Neural cell (in vitro differentiated cells): ENCODE measurements at regions not wholly inside any gene's neighbourhood (a gene's known extent, or its start where the extent isn't known, plus 50 kb on each side); places are given as distances from the start of the nearest gene placed in this dataset.

ENCODE experiments used
- H2AFZ ChIP-seq: fragments of 200-600, 300-800 bp; sonication (generic), shearing (Covaris generic); 2 replicates; pipeline ENCODE4 v1.6.0; 2014; ENCODE audit warnings: low read depth, mild to moderate bottlenecking, antibody characterized with exemption, low read length, moderate library complexity
- H3F3A ChIP-seq: fragments of 200-600 bp; shearing (Covaris generic); 2 replicates; pipeline ENCODE4 v1.6.1; 2016; ENCODE audit warnings: mild to moderate bottlenecking, moderate library complexity, mixed read lengths, antibody characterized with exemption, low read length; ENCODE audit not compliant: insufficient read depth, poor library complexity, severe bottlenecking
- H3K27ac ChIP-seq: fragments of 200-600, 300-800 bp; sonication (generic), shearing (Covaris generic); 2 replicates; pipeline ENCODE4 v1.5.1; 2014; ENCODE audit warnings: mild to moderate bottlenecking, low read length, moderate library complexity
- H3K27me3 ChIP-seq: fragments of 300-800, 200-600 bp; sonication (generic), shearing (Covaris generic); 2 replicates; pipeline ENCODE4 v1.6.0; 2014; ENCODE audit warnings: mild to moderate bottlenecking, low read depth, low read length, moderate library complexity; ENCODE audit not compliant: insufficient read depth
- H3K36me3 ChIP-seq: fragments of 300-800, 200-600 bp; sonication (generic), shearing (Covaris generic); 2 replicates; pipeline ENCODE4 v1.5.1; 2014; ENCODE audit warnings: mild to moderate bottlenecking, antibody characterized with exemption, low read length, moderate library complexity; ENCODE audit not compliant: insufficient read depth
- H3K4me2 ChIP-seq: fragments of 300-800, 200-600 bp; sonication (generic), shearing (Covaris generic); 2 replicates; pipeline ENCODE4 v1.6.0; 2014; ENCODE audit warnings: mild to moderate bottlenecking, low read length
- H3K4me3 ChIP-seq: fragments of 300-800, 200-600 bp; sonication (generic), shearing (Covaris generic); 2 replicates; pipeline ENCODE4 v1.5.1; 2014; ENCODE audit warnings: mild to moderate bottlenecking, low read length, moderate library complexity
- H3K79me2 ChIP-seq: fragments of 200-600 bp; shearing (Covaris generic); replicated peaks from 2 replicates; pipeline ENCODE4 v1.6.0; 2014; ENCODE audit warnings: mild to moderate bottlenecking, low read length, moderate library complexity; ENCODE audit not compliant: insufficient read depth
- H3K9ac ChIP-seq: fragments of 300-800, 200-600 bp; sonication (generic), shearing (Covaris generic); 2 replicates; pipeline ENCODE4 v1.6.1; 2016; ENCODE audit warnings: mild to moderate bottlenecking, low read length, mixed read lengths
- H3K9me2 ChIP-seq: fragments of 200-600 bp; shearing (Covaris generic); 2 replicates; pipeline ENCODE4 v1.6.1; 2016; ENCODE audit warnings: mild to moderate bottlenecking, low read length, mixed read lengths; ENCODE audit not compliant: insufficient read depth
- H3K9me3 ChIP-seq: fragments of 200-600, 300-800 bp; sonication (generic), shearing (Covaris generic); 2 replicates; pipeline ENCODE4 v1.6.1; 2016; ENCODE audit warnings: mild to moderate bottlenecking, mixed run types, low read length, moderate library complexity, mixed read lengths
- H4K20me1 ChIP-seq: fragments of 200-600 bp; shearing (Covaris generic); 2 replicates; pipeline ENCODE4 v1.6.1; 2016; ENCODE audit warnings: mild to moderate bottlenecking, mixed run types; ENCODE audit not compliant: insufficient read depth
- EP300 ChIP-seq: fragments of 450-650 bp; conservative IDR thresholded peaks from 2 replicates; pipeline ENCODE4 v1.6.1; 2014; ENCODE audit warnings: antibody characterized with exemption, mild to moderate bottlenecking, moderate library complexity; ENCODE audit not compliant: poor library complexity, severe bottlenecking
- EZH2 ChIP-seq: fragments of 200-600, 300-800 bp; shearing (Covaris generic), sonication (generic); IDR thresholded peaks from 2 replicates; pipeline ENCODE4 v1.6.1; 2014; ENCODE audit warnings: antibody characterized with exemption, low read length, borderline replicate concordance, mild to moderate bottlenecking; ENCODE audit not compliant: insufficient read depth, poor library complexity, severe bottlenecking
- MXI1 ChIP-seq: fragments of 450-650 bp; conservative IDR thresholded peaks from 2 replicates; pipeline ENCODE4 v1.6.1; 2014; ENCODE audit warnings: antibody characterized with exemption, mild to moderate bottlenecking; ENCODE audit not compliant: poor library complexity, severe bottlenecking
- POLR2AphosphoS5 ChIP-seq: IDR thresholded peaks from 2 replicates; pipeline ENCODE4 v1.6.1; 2012
- RAD21 ChIP-seq: fragments of 450-650 bp; conservative IDR thresholded peaks from 2 replicates; pipeline ENCODE4 v1.6.1; 2014; ENCODE audit warnings: antibody characterized with exemption, mild to moderate bottlenecking, moderate library complexity
- SMC3 ChIP-seq: fragments of 450-650 bp; conservative IDR thresholded peaks from 2 replicates; pipeline ENCODE4 v1.6.1; 2014; ENCODE audit warnings: antibody characterized with exemption, mild to moderate bottlenecking, moderate library complexity; ENCODE audit not compliant: poor library complexity
- TAF1 ChIP-seq: IDR thresholded peaks from 2 replicates; pipeline ENCODE4 v1.6.1; 2012; ENCODE audit warnings: low read depth
- TF ChIP-seq, protein P1 (sequence below): fragments of 450-650 bp; IDR thresholded peaks from 2 replicates; pipeline ENCODE4 v1.5.1; 2014; ENCODE audit warnings: antibody characterized with exemption, mild to moderate bottlenecking, moderate library complexity; ENCODE audit not compliant: poor library complexity, severe bottlenecking
- TF ChIP-seq, protein P2 (sequence below): IDR thresholded peaks from 2 replicates; pipeline ENCODE4 v1.6.1; 2012; ENCODE audit warnings: borderline replicate concordance

DNA sequence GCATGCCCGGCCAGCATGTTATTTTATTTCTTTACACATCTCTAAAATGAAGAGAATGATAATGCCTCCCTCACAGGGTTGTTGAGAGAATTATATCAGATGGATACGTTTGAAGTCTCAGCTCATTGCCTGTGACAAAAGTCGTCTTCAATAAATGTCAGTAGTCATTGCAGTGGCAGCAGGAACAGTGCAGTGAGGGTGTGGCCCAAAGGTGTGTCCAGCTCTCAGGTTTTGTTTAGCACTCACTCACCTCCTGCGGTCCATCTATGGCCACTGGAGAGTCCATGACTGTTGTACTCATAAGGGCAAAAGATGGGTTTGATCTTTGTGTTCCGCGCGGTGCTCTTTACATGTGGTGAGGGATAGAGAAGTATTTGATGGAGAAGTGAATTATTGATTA, 77.2 kb upstream of the TIAM2 start:
- no peaks in the 10 kb centered on the region for H4K20me1 ChIP-seq
- no peak overlapping the region for H3K27ac ChIP-seq
- no peak overlapping the region for H3K4me3 ChIP-seq
- H3K4me2 ChIP-seq, result no peak overlapping the region
- no peak overlapping the region for H2AFZ ChIP-seq
- H3K27me3 ChIP-seq, result no peaks in the 10 kb centered on the region
- TF ChIP-seq MXI1 (no peak), RAD21 (no peak), TAF1 (no peak), SMC3 (no peak), EZH2 (no peak)
- TF ChIP-seq, protein P1, sequence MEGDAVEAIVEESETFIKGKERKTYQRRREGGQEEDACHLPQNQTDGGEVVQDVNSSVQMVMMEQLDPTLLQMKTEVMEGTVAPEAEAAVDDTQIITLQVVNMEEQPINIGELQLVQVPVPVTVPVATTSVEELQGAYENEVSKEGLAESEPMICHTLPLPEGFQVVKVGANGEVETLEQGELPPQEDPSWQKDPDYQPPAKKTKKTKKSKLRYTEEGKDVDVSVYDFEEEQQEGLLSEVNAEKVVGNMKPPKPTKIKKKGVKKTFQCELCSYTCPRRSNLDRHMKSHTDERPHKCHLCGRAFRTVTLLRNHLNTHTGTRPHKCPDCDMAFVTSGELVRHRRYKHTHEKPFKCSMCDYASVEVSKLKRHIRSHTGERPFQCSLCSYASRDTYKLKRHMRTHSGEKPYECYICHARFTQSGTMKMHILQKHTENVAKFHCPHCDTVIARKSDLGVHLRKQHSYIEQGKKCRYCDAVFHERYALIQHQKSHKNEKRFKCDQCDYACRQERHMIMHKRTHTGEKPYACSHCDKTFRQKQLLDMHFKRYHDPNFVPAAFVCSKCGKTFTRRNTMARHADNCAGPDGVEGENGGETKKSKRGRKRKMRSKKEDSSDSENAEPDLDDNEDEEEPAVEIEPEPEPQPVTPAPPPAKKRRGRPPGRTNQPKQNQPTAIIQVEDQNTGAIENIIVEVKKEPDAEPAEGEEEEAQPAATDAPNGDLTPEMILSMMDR, result no peak
- TF ChIP-seq, protein P2, sequence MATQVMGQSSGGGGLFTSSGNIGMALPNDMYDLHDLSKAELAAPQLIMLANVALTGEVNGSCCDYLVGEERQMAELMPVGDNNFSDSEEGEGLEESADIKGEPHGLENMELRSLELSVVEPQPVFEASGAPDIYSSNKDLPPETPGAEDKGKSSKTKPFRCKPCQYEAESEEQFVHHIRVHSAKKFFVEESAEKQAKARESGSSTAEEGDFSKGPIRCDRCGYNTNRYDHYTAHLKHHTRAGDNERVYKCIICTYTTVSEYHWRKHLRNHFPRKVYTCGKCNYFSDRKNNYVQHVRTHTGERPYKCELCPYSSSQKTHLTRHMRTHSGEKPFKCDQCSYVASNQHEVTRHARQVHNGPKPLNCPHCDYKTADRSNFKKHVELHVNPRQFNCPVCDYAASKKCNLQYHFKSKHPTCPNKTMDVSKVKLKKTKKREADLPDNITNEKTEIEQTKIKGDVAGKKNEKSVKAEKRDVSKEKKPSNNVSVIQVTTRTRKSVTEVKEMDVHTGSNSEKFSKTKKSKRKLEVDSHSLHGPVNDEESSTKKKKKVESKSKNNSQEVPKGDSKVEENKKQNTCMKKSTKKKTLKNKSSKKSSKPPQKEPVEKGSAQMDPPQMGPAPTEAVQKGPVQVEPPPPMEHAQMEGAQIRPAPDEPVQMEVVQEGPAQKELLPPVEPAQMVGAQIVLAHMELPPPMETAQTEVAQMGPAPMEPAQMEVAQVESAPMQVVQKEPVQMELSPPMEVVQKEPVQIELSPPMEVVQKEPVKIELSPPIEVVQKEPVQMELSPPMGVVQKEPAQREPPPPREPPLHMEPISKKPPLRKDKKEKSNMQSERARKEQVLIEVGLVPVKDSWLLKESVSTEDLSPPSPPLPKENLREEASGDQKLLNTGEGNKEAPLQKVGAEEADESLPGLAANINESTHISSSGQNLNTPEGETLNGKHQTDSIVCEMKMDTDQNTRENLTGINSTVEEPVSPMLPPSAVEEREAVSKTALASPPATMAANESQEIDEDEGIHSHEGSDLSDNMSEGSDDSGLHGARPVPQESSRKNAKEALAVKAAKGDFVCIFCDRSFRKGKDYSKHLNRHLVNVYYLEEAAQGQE, result no peak
- H3K9ac ChIP-seq, result no peak overlapping the region
- no peaks in the 10 kb centered on the region for H3K36me3 ChIP-seq
- H3F3A ChIP-seq, result no peaks in the 10 kb centered on the region
- H3K9me2 ChIP-seq, result no peaks in the 10 kb centered on the region
- H3K9me3 ChIP-seq, result no peaks in the 10 kb centered on the region
- H3K79me2 ChIP-seq, result no peaks in the 10 kb centered on the region

DNA sequence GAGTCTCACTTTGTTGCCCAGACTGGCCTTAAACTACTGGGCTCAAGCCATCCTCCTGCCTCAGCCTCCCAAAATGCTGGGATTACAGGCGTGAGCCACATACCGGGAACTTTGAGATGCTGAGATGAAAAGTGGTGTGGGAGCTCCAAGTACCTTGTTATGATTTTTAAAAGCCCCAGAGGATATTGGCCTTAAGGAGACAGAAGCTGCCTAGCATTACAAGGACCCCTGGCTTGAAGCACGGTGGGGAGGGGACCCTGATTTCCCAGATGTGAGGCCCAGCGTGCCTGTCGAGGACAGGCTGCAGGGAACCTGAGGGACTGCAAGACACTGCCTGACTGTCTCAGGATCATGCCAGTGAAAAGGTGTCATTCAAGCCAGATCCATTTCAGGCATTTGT, 75.3 kb upstream of the TIAM2 start:
- H3K4me3 ChIP-seq, result no peak overlapping the region
- no peak overlapping the region for H2AFZ ChIP-seq
- no peak overlapping the region for H3K9ac ChIP-seq
- H3K27me3 ChIP-seq, result no peaks in the 10 kb centered on the region
- H3K79me2 ChIP-seq, result no peaks in the 10 kb centered on the region
- no peaks in the 10 kb centered on the region for H3K36me3 ChIP-seq
- H4K20me1 ChIP-seq, result no peaks in the 10 kb centered on the region
- no peaks in the 10 kb centered on the region for H3F3A ChIP-seq
- H3K4me2 ChIP-seq, result no peak overlapping the region
- no peak overlapping the region for H3K27ac ChIP-seq
- no peaks in the 10 kb centered on the region for H3K9me2 ChIP-seq
- TF ChIP-seq, protein P2, result no peak
- TF ChIP-seq SMC3, result no peak
- TF ChIP-seq EZH2, result no peak
- TF ChIP-seq MXI1, result no peak
- TF ChIP-seq POLR2AphosphoS5, result no peak
- no peak for TF ChIP-seq RAD21
- TF ChIP-seq, protein P1, result no peak
- no peak for TF ChIP-seq TAF1
- no peak for TF ChIP-seq EP300
- H3K9me3 ChIP-seq, result no peaks in the 10 kb centered on the region
